AG09319 (cell line): ENCODE measurements at regions not wholly inside any gene's neighbourhood (a gene's known extent, or its start where the extent isn't known, plus 50 kb on each side); places are given as distances from the start of the nearest gene placed in this dataset.

Experiments
- DNase-seq: peaks from one replicate; pipeline ENCODE4 v3.0.0-alpha.2; 2010; ENCODE audit warnings: low read depth; ENCODE audit errors: extremely low read depth
- CTCF ChIP-seq: IDR thresholded peaks from 2 replicates; pipeline ENCODE4 v1.5.1; 2011; ENCODE audit warnings: low read depth, mild to moderate bottlenecking, inconsistent platforms, low read length, moderate library complexity

GRCh38 chr1:29425631-29426030, 189.3 kb downstream of the PTPRU start:
- no peak for DNase-seq

GRCh38 chr1:29424266-29424665, 187.9 kb downstream of the PTPRU start:
- no peak for DNase-seq

More at GRCh38 chr1:29425631-29426030, 189.3 kb downstream of the PTPRU start:
- TF ChIP-seq CTCF: no peak

GRCh38 chr1:29420202-29420601, 183.9 kb downstream of the PTPRU start:
- no peak for TF ChIP-seq CTCF
- no peak for DNase-seq

More at GRCh38 chr1:29424266-29424665, 187.9 kb downstream of the PTPRU start:
- no peak for TF ChIP-seq CTCF

GRCh38 chr1:29417971-29418370, 181.6 kb downstream of the PTPRU start:
- no peak for DNase-seq
- no peak for TF ChIP-seq CTCF

- TF ChIP-seq CTCF: no peak
- no peak for DNase-seq
Observed at GRCh38 chr1:29417147-29417858, 181.0 kb downstream of the PTPRU start.

- no peak for DNase-seq
- 0 out of 2 replicates have a peak, but pooled peaks have one; percentile 3 for TF ChIP-seq CTCF
Observed at GRCh38 chr1:29416267-29417146, 180.2 kb downstream of the PTPRU start.

- TF ChIP-seq CTCF: no peak
- DNase-seq: no peak
Observed at GRCh38 chr1:29415861-29416260, 179.5 kb downstream of the PTPRU start.
